ENCODE measurements at regions not wholly inside any gene's neighbourhood (a gene's known extent, or its start where the extent isn't known, plus 50 kb on each side); places are given as distances from the start of the nearest gene placed in this dataset.

- no peak for DNase-seq
Measured at GRCh38 chr2:16140771-16141640, 200.7 kb downstream of the MYCN start.

- DNase-seq: no peak
Measured at GRCh38 chr2:16139663-16140615, 199.6 kb downstream of the MYCN start.

DNA sequence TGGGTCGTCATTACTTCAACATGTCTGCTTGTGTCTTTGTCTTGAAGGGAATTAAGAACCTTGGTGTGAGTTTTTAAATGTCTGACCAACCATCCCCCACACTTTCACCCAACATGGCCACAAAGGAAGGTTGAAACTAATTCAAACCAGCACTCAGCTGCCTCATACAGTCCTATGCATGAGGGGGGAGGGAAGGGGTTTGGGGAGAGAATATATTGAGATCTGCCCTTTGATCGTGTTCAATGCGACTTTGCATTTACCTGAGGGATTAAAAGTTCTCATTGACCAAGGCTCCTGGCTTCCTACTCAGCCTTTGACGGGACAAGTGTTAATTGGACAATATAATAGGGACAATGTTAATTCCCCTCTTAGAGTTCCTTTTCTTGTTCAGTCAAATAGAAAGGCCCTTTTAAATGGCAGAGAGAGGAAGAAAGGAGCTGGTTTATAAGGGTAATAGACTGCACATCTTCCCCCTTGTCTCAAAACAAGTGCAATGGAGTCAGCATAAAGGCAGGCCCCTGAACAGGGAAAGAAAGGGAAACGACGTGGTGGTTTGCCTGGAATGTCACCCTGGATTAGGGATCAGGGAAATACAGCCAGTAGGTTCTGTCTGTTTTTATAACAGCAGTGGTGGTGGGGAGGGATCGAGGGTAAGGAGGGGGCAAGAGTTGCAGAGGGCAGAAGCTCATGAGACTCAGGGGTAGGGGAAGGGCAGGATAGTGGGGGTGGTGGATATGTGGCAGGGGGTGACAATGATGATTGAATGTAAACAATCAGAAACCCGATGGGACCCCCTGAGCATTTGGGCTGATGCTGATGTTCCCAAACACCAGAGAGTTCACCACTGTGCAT is 198.7 kb downstream of the MYCN start:
- DNase-seq: no peak

- no peak for DNase-seq
Measured at GRCh38 chr2:16137080-16137755, 196.9 kb downstream of the MYCN start.

- no peak for DNase-seq
Measured at GRCh38 chr2:16136461-16137035, 196.2 kb downstream of the MYCN start.

DNA sequence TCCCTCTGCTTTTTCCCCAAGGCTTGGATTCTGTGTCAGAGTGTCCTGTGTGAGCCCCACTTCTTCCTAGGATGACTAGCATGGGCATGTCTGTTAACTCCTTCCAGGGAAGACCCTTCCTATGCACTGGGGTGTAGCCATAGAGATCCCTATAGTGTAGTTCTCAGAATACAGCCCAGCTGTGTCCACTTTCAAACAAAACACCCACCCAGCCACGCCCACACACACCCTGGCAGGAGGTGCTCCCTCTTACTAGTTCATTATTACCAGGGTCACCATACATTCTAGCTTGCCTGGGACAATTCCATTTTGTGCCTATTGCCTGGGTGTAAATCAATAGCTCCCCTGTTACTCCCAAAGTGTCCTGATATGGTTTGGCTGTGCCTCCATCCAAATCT is 195.6 kb downstream of the MYCN start:
- DNase-seq: no peak

DNA sequence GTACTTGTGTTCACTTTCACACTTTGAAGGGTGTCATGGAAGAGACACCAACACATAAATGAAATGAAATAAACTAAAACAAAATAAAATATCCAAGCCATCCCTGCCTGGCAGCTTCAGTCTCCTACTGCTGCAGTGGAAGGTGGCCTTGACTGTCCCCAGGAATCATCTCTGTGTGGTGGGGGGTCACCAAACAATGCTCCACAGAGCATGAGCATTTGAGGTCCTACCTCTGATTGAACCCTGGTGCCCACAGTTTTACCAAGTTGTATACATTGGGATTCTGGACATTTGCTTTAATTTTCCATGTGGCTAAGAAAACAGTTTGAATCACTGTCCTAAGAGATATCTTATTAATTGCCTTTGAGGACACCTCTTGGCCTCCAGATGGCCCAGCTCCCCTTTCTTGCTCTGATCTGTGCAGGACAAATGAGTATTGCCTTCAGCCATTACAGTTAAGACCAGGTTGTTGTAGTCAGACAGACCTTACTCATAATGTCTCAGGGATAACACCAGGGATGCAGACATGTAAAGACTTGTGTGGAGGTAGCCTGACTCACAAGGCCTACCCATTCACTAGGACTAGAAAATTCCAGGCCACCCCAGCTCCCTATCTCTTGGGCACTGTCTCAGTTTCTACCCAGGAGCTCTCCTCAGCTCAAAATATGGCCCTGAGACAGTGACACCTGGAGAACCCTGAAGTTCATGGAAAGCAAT is 195.0 kb downstream of the MYCN start:
- DNase-seq: no peak

DNA sequence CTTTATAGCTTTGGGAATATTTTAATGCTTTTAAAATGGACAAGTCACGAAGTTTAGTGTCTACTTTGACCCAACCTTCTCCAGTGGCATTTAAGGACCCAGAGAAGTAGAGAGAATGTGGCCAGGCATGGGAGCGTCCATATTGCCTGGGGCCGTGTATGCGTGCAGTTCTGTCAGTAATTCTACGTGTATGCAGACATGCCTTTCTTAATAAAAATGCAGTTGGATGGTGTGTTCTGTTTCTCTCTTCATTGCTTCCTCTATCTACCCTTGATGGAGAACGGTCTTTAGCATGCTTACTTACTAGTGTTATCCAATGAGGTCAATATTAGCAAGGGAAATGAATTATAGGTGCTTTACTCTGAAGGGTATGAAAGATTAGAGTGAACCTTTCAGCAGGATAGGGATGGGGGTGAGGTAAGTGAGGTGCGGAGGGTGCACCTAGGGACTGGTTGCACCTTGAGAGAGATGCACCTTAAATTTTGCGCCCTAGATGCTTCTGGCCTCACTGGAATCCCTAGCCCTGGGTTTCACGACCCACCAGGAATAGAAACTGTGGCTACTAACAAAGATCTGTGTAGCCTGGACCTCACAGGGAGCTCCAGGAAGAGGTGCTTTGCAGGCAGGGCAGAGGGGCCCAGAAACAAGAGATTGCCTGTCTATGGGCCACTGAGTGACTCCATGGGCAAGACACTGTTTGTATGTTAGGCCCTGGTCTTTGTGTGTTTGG is 194.3 kb downstream of the MYCN start:
- no peak for DNase-seq

- no peak for DNase-seq
Measured at GRCh38 chr2:16130906-16131400, 190.6 kb downstream of the MYCN start.

DNA sequence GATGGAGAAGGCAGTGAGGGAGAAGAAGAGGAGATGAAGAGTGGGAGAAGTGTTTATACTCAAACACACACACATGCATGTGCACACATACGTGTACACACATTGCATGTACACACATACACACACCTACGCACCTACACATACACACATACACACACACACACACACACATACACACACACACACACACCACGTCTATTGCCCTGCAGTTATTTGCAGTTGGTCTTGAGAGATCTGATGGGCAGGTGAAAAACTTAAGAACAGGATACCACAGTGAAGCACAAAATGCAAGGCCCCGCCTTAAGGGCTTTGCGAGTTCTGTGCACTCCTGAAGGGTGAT is 190.2 kb downstream of the MYCN start:
- no peak for DNase-seq

DNA sequence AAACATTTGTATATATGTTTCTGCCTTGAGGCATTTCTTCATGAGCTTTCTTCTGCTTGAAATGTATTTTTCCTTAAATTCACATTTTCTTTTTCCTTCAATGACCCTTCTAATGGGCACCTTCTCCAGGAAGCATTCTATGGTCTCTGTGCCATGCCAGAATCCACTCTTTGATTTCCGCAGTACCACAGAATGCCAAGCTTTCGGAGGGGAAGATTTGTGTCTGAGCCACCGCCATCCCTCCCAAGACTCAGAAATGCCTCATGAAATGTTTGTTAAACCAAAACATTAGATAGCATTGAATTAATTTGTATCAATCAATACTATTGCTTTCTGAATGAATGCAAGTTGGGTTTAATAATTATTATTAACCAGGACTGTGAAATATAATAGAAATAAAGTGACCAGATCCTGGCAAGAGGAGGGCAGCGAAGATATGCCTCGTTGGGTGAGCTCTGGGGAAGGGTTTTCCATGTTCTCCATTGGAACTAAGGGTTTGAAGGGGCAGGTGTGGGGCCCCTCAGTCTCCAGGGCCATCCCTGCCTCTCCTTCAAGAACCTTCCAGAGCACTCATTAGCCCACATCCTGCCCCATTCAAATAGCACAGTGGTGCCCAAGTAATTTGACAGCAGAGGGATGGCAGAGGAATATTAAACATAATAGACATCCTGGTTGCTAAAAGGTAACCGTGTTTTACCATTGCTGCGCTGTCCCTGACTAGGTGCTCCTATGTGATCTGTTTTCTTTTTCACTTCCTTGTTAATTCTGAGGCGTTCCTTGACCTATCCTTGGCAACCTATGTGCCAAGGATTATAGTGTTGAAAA is 189.6 kb downstream of the MYCN start:
- DNase-seq: no peak

DNA sequence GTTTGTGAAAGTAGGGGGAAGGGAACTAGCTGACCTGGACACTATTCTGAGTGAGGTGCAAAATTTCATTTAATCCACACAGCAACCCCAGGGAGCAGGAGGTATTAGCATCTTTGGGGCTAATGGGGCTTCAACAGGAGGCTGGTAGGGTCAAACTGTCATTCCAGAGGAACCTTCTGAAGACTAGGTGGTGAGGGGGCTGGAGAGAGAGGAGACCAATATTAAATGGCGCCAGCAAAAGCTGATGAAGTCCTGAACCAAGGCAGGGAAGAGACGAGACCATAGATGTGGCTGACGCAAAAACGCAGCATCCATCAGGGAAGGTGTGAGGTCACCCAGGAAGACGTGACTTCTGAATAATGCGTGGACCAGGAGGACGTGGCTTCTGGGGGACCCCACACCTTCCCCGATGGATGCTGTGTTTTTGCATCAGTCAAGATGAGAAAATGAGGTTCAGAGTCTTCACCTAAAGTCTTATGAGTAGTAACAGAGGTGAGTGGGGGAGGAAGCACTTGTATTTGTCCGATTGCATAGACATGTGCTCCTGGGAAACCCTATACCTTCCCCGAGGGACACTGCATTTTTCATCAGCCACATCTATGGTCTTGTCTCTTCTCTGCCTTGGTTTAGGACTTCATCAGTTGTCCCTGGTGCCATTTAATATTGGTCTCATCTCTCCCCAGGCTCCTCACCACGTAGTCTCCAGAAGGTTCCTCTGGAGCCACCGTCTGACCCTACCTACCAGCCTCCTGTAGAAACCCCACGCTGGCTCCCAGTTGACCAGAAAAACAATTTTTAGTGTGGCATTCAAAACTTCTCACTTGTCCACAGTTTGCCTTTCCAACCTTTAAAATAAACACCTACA is 188.6 kb downstream of the MYCN start:
- DNase-seq: no peak

GRCh38 chr2:16127958-16128357 is 187.6 kb downstream of the MYCN start:
- no peak for DNase-seq

DNA sequence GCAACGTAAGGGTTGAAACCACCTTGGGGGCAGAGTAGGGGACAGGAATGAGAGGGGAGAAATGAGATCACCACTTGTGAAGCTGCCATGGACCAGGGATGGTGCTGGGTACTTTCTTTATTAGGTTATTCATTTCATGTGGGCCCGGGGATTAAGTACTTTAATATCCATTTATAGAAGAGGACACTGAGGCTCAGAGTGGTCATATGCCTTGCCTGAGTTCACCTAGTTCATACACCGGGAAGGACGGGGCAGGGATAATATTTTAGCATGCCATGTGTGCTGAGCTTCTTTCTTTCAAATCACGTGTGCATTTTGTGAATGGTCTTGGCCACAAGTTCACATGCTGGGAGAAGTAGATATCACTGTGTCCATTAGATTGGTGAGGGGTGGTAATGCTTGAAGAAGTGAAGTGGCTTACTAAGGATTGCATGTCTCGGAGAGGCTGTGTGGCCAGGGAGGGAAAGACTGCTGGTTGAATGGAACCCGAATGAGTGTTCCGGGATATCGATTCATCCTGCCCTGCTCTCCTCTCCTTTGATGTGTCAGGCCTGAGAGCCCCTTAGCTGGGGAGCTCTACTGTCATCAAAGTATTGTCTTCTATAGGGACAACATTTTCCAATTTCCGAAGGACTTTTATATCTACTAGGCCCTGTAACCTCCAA is 187.1 kb downstream of the MYCN start:
- DNase-seq: no peak

- no peak for DNase-seq
Measured at GRCh38 chr2:16126517-16127275, 186.3 kb downstream of the MYCN start.

DNA sequence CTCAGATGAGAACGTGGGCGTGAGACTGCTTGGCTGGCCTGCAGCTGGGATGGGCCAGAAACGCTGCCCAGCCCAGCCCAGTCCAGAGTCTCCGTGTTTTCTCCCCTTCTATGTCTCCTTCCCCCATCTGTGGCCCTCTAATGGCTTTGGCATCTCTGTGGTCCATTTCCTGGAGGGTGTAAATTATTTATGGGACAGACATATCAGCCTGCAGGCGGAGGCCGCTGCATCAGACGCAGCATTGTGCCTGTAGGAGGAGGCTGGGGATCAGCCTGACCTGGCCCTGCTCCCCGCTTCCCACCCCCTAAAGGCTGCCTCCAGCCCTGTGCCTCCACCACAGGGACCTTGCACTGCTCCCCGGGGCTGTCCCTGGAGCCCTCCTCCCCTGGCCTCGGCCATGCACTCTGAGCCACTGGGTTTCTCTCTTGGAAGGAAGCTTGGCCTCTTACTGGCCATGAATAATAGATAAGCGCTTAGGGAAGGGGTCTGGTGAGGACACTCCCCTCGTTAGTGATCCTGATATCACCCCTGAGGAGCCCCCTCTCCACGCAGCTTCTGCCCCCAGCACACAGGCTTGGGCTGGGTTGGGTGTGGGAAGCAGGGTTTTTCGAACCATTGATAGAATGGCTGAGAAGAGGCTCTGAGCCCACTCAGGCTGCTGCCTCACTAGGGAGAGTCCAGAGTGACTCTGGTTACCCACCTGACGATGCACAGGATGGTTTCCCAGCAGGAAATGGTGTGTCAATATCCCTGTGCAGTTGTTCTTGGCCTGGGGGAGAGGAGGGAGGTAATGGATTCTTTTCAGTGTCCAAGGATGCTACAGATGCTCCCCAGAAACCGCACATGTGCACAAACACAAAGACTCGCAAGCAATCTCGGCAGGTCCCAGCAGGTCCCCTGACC is 185.5 kb downstream of the MYCN start:
- no peak for DNase-seq
